Head of caudate nucleus (tissue), 42 donors: ENCODE measurements at regions not wholly inside any gene's neighbourhood (a gene's known extent, or its start where the extent isn't known, plus 50 kb on each side); places are given as distances from the start of the nearest gene placed in this dataset.
"Not testable (repeated sequence)": the region's sequence is repeated elsewhere in the genome, so short reads cannot be mapped to it uniquely, and the experiment has no call there.

ENCODE experiments used
- DNase-seq, 42 donors: peaks; one replicate each; pipeline versions ENCODE4 v3.0.0 to v3.0.0-alpha.2; 2020 to 2021; ENCODE audit warnings: mixed read lengths in 7 of 42
- intact Hi-C: fragments of 100-400 bp; cut with DNase I; formaldehyde crosslinking; loops from one replicate; pipeline ENCODE4 v1.15.0; 2022

- DNase-seq = no peak
- intact Hi-C loops = no loop called here
These were observed 927.6 kb upstream of the ATXN8OS start for GRCh38 chr13:69180034-69180433.

- DNase-seq = no peak
- intact Hi-C loops = no loop called here
These were observed 929.6 kb upstream of the ATXN8OS start for GRCh38 chr13:69178000-69178399.

GRCh38 chr13:69168436-69168835 lies 939.2 kb upstream of the ATXN8OS start:
- no peak for DNase-seq
- intact Hi-C loops = no loop called here

DNA sequence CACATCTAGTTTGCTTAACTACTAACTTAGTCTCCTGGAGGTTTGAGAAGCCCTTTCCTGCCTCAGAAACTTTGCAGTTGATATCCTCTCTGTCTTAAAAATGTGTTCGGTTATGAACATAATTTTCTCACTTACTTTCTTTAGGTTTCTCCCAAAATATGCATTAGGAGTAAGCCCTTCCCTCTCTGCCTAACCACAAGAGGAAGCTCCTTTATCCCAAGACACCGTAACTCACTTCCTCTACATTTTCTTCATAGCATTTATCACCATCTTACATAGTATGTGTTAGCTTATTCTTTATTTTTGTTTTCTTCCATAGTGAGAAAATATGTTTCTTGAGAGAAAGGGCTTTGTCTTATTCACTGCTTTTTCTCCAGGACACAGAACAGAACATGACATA lies 952.5 kb upstream of the ATXN8OS start:
- intact Hi-C loops = no loop called here
- no peak for DNase-seq

DNA sequence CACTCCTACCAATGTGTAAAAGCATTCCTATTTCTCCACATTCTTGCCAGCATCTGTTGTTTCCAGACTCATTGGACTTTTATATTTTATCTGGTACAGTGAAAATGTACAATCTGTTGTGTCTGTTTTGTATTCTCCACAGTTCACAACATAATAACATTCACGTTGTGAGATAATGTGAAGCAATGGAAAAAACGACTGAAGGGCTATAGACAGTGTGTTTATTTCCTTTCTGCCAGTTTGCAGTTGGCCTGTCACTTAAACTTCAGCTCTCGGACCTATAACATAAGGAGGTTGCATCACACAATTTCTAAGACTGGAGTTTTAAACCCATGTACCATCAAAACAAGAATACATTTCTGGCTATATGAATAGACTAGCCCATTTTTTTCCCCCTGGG lies 965.5 kb upstream of the ATXN8OS start:
- DNase-seq = no peak
- intact Hi-C loops = no loop called here

DNA sequence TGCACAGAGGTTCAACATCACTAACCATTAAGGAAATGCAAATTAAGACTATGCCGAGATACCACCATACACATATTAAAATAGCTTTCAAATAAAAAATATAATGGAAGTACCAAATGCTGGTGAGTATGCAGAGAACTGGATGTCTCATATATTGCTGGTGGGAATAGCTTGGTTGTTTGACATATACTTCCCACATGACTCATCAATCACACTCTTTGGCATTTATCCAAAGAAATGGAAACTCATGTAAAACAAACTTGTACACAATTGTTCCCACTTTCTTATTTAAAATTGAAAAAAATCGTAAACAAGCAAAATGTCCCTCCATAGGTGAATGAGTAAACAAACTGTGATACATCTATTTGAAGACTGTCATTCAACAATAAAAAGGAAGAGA lies 982.6 kb upstream of the ATXN8OS start:
- DNase-seq = no peak
- intact Hi-C loops = no loop called here

GRCh38 chr13:69109891-69110525 lies 997.6 kb upstream of the ATXN8OS start:
- intact Hi-C loops = no loop called here
- DNase-seq = no peak

- no peak for DNase-seq
- intact Hi-C loops = no loop called here
These were observed 999.1 kb upstream of the ATXN8OS start for GRCh38 chr13:69108486-69108885.

GRCh38 chr13:69107436-69107835 lies 1000.2 kb upstream of the ATXN8OS start:
- DNase-seq = no peak

GRCh38 chr13:69101841-69102240 lies 1005.8 kb upstream of the ATXN8OS start:
- no peak for DNase-seq
- intact Hi-C loops = no loop called here

More at GRCh38 chr13:69107436-69107835, 1000.2 kb upstream of the ATXN8OS start:
- intact Hi-C loops = no loop called here

- intact Hi-C loops = no loop called here
- DNase-seq = no peak
These were observed 1013.1 kb upstream of the ATXN8OS start for GRCh38 chr13:69094485-69094884.

DNA sequence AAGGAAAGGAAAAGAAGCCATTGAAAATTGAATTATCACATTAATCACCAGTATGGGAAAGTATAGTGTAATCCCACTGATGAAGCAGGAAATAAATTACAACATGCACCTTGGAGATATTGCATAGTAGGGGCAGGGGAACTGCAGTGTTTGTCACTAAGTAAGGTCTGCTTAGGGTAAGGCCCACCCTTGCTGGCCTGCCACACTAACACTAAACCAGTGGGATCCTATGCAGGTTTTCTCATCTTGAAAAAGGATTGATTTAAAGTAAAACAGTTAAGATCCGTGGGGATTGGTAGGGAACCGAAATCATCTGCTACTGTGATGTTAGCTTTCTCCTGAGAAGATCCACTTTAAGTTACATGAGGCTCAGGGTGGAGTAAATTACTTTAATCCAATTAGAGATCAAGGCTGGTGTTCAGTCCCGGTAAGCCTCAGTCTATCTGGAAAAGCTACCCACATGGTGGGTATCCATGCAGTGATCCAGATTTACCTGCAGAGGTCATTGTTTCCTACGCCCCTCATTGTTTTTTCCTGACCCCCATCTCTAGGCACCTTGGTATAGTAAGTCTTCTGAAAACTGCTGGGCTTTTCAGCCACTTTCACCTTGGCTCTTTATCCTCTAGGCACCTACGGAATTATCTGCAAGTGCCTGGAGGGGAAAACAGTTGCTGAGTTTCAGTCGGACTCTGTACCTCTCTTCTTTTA lies 1014.9 kb upstream of the ATXN8OS start:
- no peak for DNase-seq
- intact Hi-C loops = no loop called here

- intact Hi-C loops = no loop called here
- DNase-seq = no peak
These were observed 1030.4 kb upstream of the ATXN8OS start for GRCh38 chr13:69077267-69077666.

DNA sequence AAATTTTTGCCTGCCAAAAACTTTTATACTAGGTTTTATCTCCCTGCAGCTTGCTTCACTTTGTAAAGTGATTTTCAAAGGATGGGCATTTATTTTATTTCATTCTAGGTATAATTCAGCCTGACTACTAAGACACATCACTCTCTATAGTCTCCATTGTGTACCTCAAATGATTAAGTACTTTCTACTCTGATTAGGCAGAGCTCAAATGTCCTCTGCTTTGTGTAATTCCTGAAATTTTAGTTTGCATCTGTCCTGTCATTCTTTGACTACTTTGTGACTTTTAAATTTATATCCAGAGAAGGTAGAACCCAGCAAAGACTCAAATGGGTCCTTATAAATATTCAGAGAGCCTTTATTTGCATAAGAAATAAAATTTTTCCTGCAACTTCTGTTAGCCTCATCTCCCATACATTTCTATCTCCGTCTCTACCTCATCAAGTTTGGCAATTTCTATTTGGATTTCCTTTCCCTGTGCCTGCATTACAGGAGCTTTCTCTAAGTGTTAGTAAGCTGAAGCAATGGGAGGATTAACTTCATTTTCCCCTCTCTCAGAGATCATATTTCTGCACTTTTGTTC lies 1038.0 kb upstream of the ATXN8OS start:
- DNase-seq = no peak
- intact Hi-C loops = no loop called here

DNA sequence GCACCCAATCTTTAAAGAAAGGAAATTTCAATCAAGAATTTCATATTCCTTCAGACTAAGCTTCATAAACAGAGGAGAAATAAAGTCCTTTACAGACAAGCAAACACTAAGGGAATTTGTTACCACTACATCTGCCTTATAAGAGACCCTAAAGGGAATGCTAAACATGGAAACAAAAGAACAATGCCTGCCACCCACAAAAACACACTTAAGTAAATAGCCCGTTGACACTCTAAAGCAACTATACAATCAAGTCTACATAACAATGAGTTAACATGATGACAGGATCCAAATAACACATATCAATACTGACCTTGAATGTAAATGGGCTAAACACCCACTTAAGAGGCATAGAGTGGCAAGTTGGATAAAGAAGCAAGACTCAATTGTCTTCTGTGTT lies 1056.9 kb upstream of the ATXN8OS start:
- intact Hi-C loops = no loop called here
- no peak for DNase-seq

DNA sequence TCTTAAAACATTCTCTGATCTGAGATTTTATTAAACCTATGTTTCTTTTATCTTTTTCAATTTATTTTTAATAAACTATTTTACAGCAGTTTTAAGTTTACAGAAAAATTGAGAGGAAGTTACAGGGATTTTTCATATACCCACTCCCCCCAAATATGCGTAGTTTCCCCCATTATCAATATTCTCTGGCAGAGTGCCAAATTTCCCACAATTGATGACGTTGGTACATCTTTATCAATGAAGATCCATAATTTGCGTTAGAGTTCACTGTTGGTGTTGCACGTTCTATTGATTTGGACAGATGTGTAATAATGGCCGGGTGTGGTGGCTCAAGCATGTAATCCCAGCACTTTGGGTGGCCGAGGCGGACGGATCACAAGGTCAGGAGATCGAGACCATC lies 1063.0 kb upstream of the ATXN8OS start:
- intact Hi-C loops = no loop called here
- no peak for DNase-seq

DNA sequence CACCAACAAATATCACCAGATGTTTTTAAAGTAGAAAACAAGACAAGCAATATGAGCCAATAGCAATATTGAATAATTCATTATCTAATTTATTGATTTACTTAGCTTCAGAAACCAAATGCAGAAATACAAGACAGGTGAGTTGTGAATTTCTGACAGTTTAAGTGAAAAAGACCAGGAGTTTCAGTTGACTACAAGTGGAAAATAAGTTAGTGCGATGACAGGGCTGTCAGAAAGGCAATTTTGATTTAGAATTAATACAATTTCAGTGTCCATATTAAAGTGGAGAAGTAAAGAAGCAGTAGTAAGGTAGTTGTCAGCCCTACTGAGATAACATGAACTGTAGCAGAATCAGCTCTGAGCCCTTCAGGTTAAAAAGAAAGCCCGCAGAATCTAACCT lies 1066.7 kb upstream of the ATXN8OS start:
- no peak for DNase-seq
- intact Hi-C loops = no loop called here

GRCh38 chr13:69035771-69036170 lies 1071.9 kb upstream of the ATXN8OS start:
- no peak for DNase-seq
- intact Hi-C loops = no loop called here

DNA sequence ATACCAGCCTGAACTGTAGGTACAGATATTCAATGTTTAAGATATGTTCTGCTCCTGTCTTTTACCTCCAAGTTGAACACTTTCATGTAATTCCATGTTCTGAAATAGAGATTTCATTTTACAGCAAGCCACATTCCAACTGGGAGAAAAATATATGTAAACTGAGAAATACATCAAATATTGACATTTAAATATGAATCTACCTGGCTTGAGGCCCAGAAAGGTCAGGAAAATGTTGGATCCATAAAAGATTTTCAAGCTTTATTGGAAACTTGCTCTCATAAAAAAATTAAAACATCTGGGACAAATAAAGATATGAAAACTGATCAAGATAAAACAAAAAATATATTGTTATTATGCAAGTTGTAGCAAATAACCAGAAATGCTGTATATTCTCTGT lies 1078.7 kb upstream of the ATXN8OS start:
- no peak for DNase-seq
- intact Hi-C loops = no loop called here

DNA sequence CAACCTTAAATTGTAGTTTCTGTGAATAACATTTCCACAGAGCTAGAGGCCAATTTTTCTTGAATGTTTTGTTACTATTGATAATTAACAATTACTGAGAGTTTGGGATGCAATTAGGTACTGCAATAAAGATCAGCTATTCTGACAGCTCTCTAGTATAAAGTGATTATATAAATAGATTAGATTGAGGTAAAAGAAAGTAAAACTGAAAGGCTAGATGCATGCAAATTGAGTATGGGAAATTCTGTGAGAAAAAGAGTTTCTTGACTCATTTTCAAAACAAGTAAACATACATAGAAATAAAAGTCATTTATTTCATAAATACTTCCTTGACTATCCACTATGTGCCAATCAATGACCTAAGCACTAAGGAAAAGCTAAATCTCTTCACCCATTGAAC lies 1087.5 kb upstream of the ATXN8OS start:
- intact Hi-C loops = no loop called here

GRCh38 chr13:69018173-69018572 lies 1089.5 kb upstream of the ATXN8OS start:
- intact Hi-C loops, DNase-seq: not testable (repeated sequence)

More for the DNA sequence above, 1087.5 kb upstream of the ATXN8OS start:
- DNase-seq = no peak
